ENCODE measurements at regions not wholly inside any gene's neighbourhood (a gene's known extent, or its start where the extent isn't known, plus 50 kb on each side); places are given as distances from the start of the nearest gene placed in this dataset.

- ChIA-PET RAD21 (ENCODE audit: unreplicated experiment) (interaction anchor here (0.8 to 2.2 kb wide), 15 partner anchors 8 to 1021 kb away, joined by 3 to 10 read pairs (median 4); no protein-coding TSS in a partner anchor), SMC1A (ENCODE audit: uncharacterized antibody, unreplicated experiment) (interaction anchor here (0.6 to 6.9 kb wide), 14 partner anchors 8 to 1020 kb away, joined by 3 to 48 read pairs (median 4); partner anchors contain the start of gene SLX4IP), CTCF (interaction anchor here (1.0 to 1.3 kb wide), 3 partner anchors 8 to 92 kb away, joined by 3 read pairs; no protein-coding TSS in a partner anchor), POLR2A (interaction anchor here (0.9 to 1.2 kb wide), 3 partner anchors 28 to 195 kb away, joined by 3 to 5 read pairs (median 4); no protein-coding TSS in a partner anchor)
- Histone ChIP-seq H3K9me3 (replicated peaks; ENCODE audit: control insufficient read depth, insufficient read depth, low read length) (no peaks in the 10 kb centered on the region), H3K4me2 (ENCODE audit: control insufficient read depth, insufficient read depth) (no peak overlapping the region), H3K9ac (ENCODE audit: control insufficient read depth, insufficient read depth, low read length) (no peak overlapping the region), H2AFZ (ENCODE audit: control insufficient read depth, low read depth, low read length) (no peak overlapping the region), H3K27ac (ENCODE audit: control insufficient read depth, insufficient read depth) (no peak overlapping the region), H3K4me3 (no peak overlapping the region), H4K20me1 (ENCODE audit: control insufficient read depth, insufficient read depth) (no peaks in the 10 kb centered on the region), H3K27me3 (replicated peaks in 1 of 2; ENCODE audit: control insufficient read depth in 2 of 2, insufficient read depth in 2 of 2, low read length in 1 of 2) (no peaks in the 10 kb centered on the region), H3K79me2 (ENCODE audit: control insufficient read depth, insufficient read depth, low read length) (no peaks in the 10 kb centered on the region), H3K4me1 (ENCODE audit: control insufficient read depth, insufficient read depth, low read length) (no peaks in the 10 kb centered on the region), H3K36me3 (ENCODE audit: control insufficient read depth in 2 of 2, insufficient read depth in 2 of 2, low read length in 1 of 2) (no peaks in the 10 kb centered on the region)
- intact Hi-C loops (cut with micrococcal nuclease; ENCODE audit: unreplicated experiment) (loop anchor here (1.0 to 10.0 kb wide), 4 partner anchors 48 to 1020 kb away; partner anchors contain the start of genes MKKS and SLX4IP), in situ Hi-C loops (cut with MboI) (no loop called here)
- FAIRE-seq (no peak), ATAC-seq (peak; percentile 66), DNase-seq (ENCODE audit: low read depth, low spot score) (no peak)
- 18% methylated on average over 7 of the region's 7 CpGs for WGBS (ENCODE audit: insufficient coverage, insufficient replicate concordance, low lambda C conversion rate, missing lambda C conversion rate)
- BruUV-seq (replicated peaks): TSS peak; percentile 76
- TF ChIP-seq NKRF (conservative IDR thresholded peaks at IDR 0.05): no peak
- no peak for TF ChIP-seq CEBPB (IDR thresholded peaks at IDR 0.05; ENCODE audit: borderline replicate concordance in 1 of 2, low read depth in 2 of 2, low read length in 2 of 2)
- TF ChIP-seq MTA2 (IDR thresholded peaks at IDR 0.05; ENCODE audit: low read depth): peak; percentile 71
- no peak for TF ChIP-seq BMI1 (IDR thresholded peaks at IDR 0.05; ENCODE audit: borderline replicate concordance)
- peak; percentile 78 for TF ChIP-seq ATF7 (IDR thresholded peaks at IDR 0.05; ENCODE audit: low read depth)
- TF ChIP-seq, protein P1, sequence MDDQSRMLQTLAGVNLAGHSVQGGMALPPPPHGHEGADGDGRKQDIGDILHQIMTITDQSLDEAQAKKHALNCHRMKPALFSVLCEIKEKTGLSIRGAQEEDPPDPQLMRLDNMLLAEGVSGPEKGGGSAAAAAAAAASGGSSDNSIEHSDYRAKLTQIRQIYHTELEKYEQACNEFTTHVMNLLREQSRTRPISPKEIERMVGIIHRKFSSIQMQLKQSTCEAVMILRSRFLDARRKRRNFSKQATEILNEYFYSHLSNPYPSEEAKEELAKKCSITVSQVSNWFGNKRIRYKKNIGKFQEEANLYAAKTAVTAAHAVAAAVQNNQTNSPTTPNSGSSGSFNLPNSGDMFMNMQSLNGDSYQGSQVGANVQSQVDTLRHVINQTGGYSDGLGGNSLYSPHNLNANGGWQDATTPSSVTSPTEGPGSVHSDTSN (IDR thresholded peaks at IDR 0.05; ENCODE audit: insufficient replicate concordance, low read depth, low read length): no peak
- no peak for TF ChIP-seq SMAD5 (IDR thresholded peaks at IDR 0.05; ENCODE audit: low read depth)
- no peak for TF ChIP-seq HCFC1 (IDR thresholded peaks at IDR 0.05; ENCODE audit: low read length)
- TF ChIP-seq DPF2 (IDR thresholded peaks at IDR 0.05): peak; percentile 78
- TF ChIP-seq SKIL (IDR thresholded peaks at IDR 0.05; ENCODE audit: low read depth, poor library complexity, severe bottlenecking): no peak
- no peak for TF ChIP-seq ZNF274 (IDR thresholded peaks at IDR 0.05; ENCODE audit: insufficient read depth, insufficient read length)
- TF ChIP-seq IKZF2 (IDR thresholded peaks at IDR 0.05): peak; percentile 57 to 73; a peak in 3 of 4 replicates
- TF ChIP-seq SMARCA5 (IDR thresholded peaks at IDR 0.05): peak; percentile 43; the same call in 1 of the 2 replicates
- no peak for TF ChIP-seq RB1 (IDR thresholded peaks at IDR 0.05; ENCODE audit: borderline replicate concordance)
- no peak for TF ChIP-seq RCOR1 (conservative IDR thresholded peaks at IDR 0.05; ENCODE audit: low read depth, low read length)
Observed at GRCh38 chr20:11454966-11455799, 462.5 kb upstream of the BTBD3 start.

Data from GM12878 (cell line).